ENCODE measurements at regions not wholly inside any gene's neighbourhood (a gene's known extent, or its start where the extent isn't known, plus 50 kb on each side); places are given as distances from the start of the nearest gene placed in this dataset.

DNA sequence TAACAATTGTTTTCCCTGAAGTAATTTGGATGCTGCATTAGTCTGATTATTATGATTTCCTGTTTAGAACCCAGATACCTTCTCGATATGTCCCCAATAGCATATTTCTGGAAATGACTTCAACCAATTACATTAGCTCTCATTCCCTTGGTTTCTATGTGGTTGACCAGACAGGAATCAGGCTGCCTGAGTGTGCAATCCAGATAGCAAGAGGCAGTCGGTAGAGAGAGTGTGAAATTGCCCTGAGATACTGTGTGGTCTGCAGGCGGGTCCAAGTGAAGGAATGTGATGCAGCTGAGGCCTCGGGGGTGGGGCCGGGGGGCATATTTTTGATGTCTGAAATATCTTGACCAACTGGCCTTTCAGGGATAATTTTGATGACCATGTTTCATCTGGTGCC is 143.9 kb upstream of the ITGA6 start:
- Mint-ChIP-seq H3K27ac (no peak overlapping the region), H3K36me3 (ENCODE audit: low read depth) (no peaks in the 10 kb centered on the region), H3K9me3 (no peaks in the 10 kb centered on the region), H3K4me1 (ENCODE audit: low read depth) (peaks cover 21% of the 10 kb centered on the region), H3K27me3 (no peaks in the 10 kb centered on the region), H3K4me3 (no peak overlapping the region)
- ATAC-seq: no peak
- ChIA-PET POLR2A (no interaction called here), CTCF (interaction anchor here (1.3 to 2.6 kb wide), 2 partner anchors 156 to 178 kb away, joined by 3 to 15 read pairs; no protein-coding TSS in a partner anchor)
- no peak for DNase-seq
- TF ChIP-seq, protein P1, sequence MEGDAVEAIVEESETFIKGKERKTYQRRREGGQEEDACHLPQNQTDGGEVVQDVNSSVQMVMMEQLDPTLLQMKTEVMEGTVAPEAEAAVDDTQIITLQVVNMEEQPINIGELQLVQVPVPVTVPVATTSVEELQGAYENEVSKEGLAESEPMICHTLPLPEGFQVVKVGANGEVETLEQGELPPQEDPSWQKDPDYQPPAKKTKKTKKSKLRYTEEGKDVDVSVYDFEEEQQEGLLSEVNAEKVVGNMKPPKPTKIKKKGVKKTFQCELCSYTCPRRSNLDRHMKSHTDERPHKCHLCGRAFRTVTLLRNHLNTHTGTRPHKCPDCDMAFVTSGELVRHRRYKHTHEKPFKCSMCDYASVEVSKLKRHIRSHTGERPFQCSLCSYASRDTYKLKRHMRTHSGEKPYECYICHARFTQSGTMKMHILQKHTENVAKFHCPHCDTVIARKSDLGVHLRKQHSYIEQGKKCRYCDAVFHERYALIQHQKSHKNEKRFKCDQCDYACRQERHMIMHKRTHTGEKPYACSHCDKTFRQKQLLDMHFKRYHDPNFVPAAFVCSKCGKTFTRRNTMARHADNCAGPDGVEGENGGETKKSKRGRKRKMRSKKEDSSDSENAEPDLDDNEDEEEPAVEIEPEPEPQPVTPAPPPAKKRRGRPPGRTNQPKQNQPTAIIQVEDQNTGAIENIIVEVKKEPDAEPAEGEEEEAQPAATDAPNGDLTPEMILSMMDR (IDR thresholded peaks at IDR 0.05): no peak
- intact Hi-C loops (cut with micrococcal nuclease): no loop called here

DNA sequence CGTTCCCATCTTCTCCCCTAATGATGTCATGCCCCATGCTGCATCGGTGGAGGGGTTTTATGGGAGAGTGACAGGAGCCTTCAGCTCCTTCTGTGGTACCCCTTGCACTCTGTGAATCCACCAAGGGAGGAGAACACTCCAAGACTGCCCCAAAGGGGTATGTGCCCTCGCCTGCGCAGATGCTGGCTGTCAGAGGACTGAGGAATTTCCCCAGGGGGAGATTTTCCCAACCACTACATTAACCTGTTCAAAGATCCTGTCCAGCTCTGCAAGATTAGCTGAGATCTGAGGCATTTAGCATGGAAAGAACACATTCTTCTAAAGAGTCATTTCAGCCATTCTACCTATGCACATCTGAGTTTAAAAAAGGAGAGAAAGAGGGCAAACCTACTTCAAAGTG is 143.2 kb upstream of the ITGA6 start:
- ChIA-PET CTCF (interaction anchor here (0.9 to 1.7 kb wide), 2 partner anchors 31 to 178 kb away, joined by 3 to 10 read pairs; no protein-coding TSS in a partner anchor), POLR2A (no interaction called here)
- Mint-ChIP-seq H3K27ac (no peak overlapping the region), H3K4me3 (no peak overlapping the region), H3K4me1 (ENCODE audit: low read depth) (peaks cover 25% of the 10 kb centered on the region), H3K27me3 (no peaks in the 10 kb centered on the region), H3K36me3 (ENCODE audit: low read depth) (no peaks in the 10 kb centered on the region), H3K9me3 (no peaks in the 10 kb centered on the region)
- intact Hi-C loops (cut with micrococcal nuclease): no loop called here
- DNase-seq (no peak), ATAC-seq (no peak)
- TF ChIP-seq, protein P1 (IDR thresholded peaks at IDR 0.05): no peak

DNA sequence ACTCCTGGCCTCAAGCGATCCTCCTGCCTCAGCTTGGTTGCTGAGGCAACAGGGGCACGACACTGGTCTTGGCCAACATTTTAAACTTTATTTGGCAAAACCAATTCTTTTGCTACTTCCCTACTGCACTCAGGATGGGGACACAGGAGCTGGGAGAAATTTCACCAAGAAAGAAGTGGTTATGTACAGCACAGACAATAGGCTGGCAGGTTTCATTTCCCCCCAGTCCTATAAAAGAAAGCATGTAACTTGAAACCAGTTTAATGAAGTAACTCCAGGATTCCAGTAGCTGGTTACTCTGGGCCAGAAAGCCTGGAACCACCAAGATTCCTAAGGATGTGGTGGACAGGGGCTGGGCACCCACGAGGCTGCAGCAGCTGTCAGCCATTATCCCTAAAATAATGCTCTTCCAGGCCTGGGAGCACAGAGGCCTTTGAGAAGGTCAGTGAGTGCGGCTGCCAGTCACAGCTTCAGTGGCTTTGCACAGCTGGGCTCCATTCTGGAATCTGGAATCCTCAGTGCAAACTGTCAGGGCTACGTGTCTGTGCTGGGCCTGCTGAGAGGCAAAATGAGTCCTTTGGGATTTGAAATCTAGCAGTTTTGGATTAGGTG is 142.3 kb upstream of the ITGA6 start:
- Mint-ChIP-seq H3K4me1 (ENCODE audit: low read depth) (peaks cover 25% of the 10 kb centered on the region), H3K36me3 (ENCODE audit: low read depth) (no peaks in the 10 kb centered on the region), H3K27ac (no peak overlapping the region), H3K4me3 (no peak overlapping the region), H3K27me3 (no peaks in the 10 kb centered on the region), H3K9me3 (no peaks in the 10 kb centered on the region)
- CTCF ChIA-PET: interaction anchor here (0.7 to 1.7 kb wide), 3 partner anchors 32 to 177 kb away, joined by 3 to 10 read pairs (median 3); no protein-coding TSS in a partner anchor
- TF ChIP-seq, protein P1 (IDR thresholded peaks at IDR 0.05): no peak
- DNase-seq (no peak), ATAC-seq (no peak)
- POLR2A ChIA-PET: interaction anchor here (0.6 to 1.3 kb wide), 2 partner anchors 29 to 110 kb away, joined by 3 to 4 read pairs; no protein-coding TSS in a partner anchor
- intact Hi-C loops (cut with micrococcal nuclease): no loop called here

DNA sequence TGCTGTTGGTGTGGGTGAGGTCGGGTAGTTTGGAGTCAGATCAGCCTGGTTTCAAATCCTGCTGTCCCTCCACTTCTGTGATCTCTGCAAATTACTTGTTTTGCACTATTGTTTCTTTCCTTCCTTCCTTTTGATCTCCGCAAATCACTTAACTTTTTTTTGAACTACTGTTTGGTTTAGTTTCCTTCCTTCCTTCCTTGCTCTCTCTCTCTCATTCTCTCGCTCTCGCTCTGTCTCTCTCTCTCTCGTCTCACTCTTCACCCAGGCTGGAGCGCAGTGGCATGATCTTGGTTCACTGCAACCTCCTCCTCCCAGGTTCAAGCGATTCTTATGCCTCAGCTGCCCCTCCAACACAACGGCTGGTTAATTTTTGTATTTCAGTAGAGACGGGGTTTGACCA is 141.6 kb upstream of the ITGA6 start:
- H3K4me1 Mint-ChIP-seq (ENCODE audit: low read depth): peaks cover 25% of the 10 kb centered on the region
- H3K27ac Mint-ChIP-seq: no peak overlapping the region
- intact Hi-C loops (cut with micrococcal nuclease): no loop called here
- H3K9me3 Mint-ChIP-seq: no peaks in the 10 kb centered on the region
- no peak for ATAC-seq
- ChIA-PET POLR2A (interaction anchor here (0.6 to 1.3 kb wide), 2 partner anchors 28 to 110 kb away, joined by 3 to 4 read pairs; no protein-coding TSS in a partner anchor), CTCF (interaction anchor here (0.7 kb wide), 1 partner anchor 167 kb away, joined by 3 read pairs; no protein-coding TSS in a partner anchor)
- TF ChIP-seq, protein P1 (IDR thresholded peaks at IDR 0.05): no peak
- no peaks in the 10 kb centered on the region for H3K27me3 Mint-ChIP-seq
- DNase-seq: no peak
- H3K4me3 Mint-ChIP-seq: no peak overlapping the region
- H3K36me3 Mint-ChIP-seq (ENCODE audit: low read depth): no peaks in the 10 kb centered on the region

DNA sequence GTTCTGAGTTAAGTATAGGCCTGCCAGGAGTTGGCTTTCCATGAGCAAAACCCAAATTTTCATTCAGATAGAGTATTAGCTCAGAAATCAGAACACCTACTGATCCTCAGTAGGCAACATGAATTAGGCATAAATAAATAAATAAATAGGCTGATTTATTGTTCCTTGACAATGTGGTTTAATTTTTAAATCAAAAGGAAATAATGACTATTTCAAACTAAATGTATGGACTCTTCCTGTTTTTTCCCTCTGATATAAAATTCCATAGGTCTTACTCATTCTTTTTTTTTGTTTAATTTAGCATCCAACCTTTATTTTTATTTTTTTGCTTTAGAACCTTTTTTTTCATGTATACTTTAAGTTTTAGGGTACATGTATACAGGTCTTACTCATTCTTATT is 140.2 kb upstream of the ITGA6 start:
- no peaks in the 10 kb centered on the region for H3K9me3 Mint-ChIP-seq
- H3K36me3 Mint-ChIP-seq (ENCODE audit: low read depth): no peaks in the 10 kb centered on the region
- DNase-seq (no peak), ATAC-seq (no peak)
- intact Hi-C loops (cut with micrococcal nuclease): no loop called here
- TF ChIP-seq, protein P1 (IDR thresholded peaks at IDR 0.05): no peak
- H3K4me3 Mint-ChIP-seq: no peak overlapping the region
- ChIA-PET POLR2A (interaction anchor here (0.7 kb wide), 1 partner anchor 179 kb away, joined by 3 read pairs; no protein-coding TSS in a partner anchor), CTCF (interaction anchor here (0.7 kb wide), 1 partner anchor 108 kb away, joined by 3 read pairs; no protein-coding TSS in a partner anchor)
- peaks cover 25% of the 10 kb centered on the region for H3K4me1 Mint-ChIP-seq (ENCODE audit: low read depth)
- no peak overlapping the region for H3K27ac Mint-ChIP-seq
- H3K27me3 Mint-ChIP-seq: no peaks in the 10 kb centered on the region
